ENCODE measurements at regions not wholly inside any gene's neighbourhood (a gene's known extent, or its start where the extent isn't known, plus 50 kb on each side); places are given as distances from the start of the nearest gene placed in this dataset.

DNA sequence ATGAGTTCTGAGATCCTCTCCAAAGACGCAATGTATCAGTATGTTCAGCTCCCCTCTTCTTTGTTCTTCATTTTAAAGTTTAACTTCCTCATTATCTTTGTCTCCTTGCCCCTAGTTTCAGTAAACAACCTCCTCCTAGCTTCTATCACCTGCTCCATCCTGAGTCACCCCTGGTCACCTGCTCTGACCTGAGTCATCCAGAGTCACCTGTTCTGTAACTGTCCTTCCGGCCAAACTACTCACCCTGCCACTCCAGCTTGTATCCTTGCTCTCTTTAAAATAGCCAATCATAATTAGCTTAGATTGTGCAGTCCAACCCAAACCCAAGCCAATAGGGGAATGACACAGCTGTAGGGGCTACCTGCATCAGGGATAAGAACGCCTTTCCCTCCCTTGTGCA is 332.0 kb downstream of the OLFM3 start:
- H3K4me3 ChIP-seq (ENCODE audit: low read length): no peak overlapping the region
- TF ChIP-seq, protein P1, sequence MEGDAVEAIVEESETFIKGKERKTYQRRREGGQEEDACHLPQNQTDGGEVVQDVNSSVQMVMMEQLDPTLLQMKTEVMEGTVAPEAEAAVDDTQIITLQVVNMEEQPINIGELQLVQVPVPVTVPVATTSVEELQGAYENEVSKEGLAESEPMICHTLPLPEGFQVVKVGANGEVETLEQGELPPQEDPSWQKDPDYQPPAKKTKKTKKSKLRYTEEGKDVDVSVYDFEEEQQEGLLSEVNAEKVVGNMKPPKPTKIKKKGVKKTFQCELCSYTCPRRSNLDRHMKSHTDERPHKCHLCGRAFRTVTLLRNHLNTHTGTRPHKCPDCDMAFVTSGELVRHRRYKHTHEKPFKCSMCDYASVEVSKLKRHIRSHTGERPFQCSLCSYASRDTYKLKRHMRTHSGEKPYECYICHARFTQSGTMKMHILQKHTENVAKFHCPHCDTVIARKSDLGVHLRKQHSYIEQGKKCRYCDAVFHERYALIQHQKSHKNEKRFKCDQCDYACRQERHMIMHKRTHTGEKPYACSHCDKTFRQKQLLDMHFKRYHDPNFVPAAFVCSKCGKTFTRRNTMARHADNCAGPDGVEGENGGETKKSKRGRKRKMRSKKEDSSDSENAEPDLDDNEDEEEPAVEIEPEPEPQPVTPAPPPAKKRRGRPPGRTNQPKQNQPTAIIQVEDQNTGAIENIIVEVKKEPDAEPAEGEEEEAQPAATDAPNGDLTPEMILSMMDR (IDR thresholded peaks at IDR 0.05; ENCODE audit: insufficient read depth, low read depth, low read length, missing control alignments): no peak
- no peak for DNase-seq (ENCODE audit: low read depth)

DNA sequence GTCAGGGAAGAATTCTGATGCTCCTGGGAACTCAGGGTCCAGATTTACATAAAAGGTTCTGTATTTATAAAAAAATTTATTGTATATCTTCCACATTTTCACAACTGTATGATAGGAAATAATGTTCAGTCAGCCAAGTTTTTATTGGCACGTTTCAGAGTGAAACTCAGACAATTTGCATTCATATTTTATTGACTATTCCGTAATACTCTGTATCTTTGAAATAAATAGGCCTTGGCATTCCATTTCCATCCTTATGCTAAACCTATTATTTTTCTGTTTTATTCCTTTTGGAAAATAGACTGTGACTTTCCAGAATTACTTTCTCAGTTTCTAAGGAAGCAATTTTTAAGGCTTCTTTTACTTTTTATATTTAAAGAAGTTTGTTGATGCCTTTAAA is 329.0 kb downstream of the OLFM3 start:
- TF ChIP-seq, protein P1 (IDR thresholded peaks at IDR 0.05; ENCODE audit: insufficient read depth, low read depth, low read length, missing control alignments): no peak
- H3K4me3 ChIP-seq (ENCODE audit: low read length): no peak overlapping the region
- DNase-seq (ENCODE audit: low read depth): no peak

DNA sequence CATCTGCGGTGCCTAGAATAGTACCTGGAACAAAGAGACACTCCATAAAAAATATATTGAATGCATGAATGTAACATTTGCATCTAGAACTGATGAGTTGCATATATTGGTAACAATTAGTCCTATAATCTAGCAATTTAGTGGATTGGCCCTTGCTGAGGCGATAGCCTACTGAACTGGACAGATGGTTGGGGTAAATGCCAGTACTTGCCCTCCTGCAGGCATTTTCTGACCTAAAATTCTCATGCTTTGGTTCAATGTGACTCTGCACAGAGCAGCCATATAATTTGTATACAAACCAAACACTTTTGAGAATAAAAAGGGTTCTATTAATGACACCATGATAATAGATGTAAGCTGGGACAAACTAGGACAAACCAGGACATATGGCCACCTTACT is 313.6 kb downstream of the OLFM3 start:
- TF ChIP-seq, protein P1 (IDR thresholded peaks at IDR 0.05; ENCODE audit: insufficient read depth, low read depth, low read length, missing control alignments): no peak
- DNase-seq (ENCODE audit: low read depth): no peak
- H3K4me3 ChIP-seq (ENCODE audit: low read length): no peak overlapping the region

DNA sequence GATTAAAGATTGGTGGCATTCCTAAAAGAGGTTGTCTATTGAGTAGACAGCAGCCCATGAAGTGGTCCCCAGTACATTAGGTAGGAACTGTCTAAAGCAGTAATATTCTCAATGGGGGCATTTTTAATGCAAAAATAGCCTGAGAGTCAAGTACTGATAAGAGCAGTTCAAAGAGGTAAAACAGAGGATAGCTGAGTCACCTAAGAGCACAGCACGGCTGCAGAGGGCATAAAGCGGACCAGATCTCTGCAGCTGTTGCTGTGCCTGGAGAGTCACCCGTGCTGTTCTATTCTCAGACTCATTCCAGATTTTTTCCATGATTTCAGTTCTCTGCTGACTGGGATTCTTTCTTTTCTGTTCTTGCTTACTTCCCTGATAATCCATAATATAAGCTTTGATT is 313.2 kb downstream of the OLFM3 start:
- TF ChIP-seq, protein P1 (IDR thresholded peaks at IDR 0.05; ENCODE audit: insufficient read depth, low read depth, low read length, missing control alignments): no peak
- H3K4me3 ChIP-seq (ENCODE audit: low read length): no peak overlapping the region
- no peak for DNase-seq (ENCODE audit: low read depth)

DNA sequence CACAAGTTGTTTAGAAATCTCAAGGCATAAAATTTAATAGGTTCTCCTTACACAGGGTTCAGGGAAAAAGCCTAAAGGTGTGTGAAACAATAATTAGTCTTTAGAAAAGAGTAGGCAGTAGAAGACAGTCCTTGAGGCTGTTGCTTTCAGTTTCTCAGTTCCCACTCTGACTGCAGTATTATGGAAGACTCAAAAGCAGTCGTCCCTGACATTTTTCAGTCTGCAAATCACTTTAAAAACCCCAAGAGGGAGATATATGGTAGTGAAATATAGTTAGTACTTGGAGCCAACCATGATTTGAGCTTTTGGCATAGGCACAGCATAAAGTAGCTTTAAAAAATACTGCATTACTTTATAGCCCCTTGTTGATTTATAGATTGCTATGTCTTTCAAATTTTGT is 299.7 kb downstream of the OLFM3 start:
- no peak for DNase-seq (ENCODE audit: low read depth)
- TF ChIP-seq, protein P1 (IDR thresholded peaks at IDR 0.05; ENCODE audit: insufficient read depth, low read depth, low read length, missing control alignments): no peak

DNA sequence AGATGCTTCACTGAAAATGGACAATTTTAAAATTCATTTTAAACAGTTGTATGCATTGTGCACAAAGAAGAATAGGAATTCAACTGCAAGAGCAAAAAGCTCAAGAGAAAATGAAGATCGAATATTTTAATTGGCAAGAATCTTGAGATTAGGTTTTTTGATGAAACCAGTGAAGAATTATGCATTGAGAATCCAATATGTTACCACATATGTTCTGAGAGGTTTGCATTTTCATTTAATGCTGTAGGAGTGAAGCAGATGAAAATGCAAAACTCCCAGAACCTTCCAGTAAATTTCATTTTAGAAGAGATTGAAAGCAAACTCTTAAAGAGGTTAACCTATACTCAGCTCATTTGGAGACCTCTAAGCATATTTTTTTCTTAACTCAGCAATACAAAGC is 298.0 kb downstream of the OLFM3 start:
- no peak for DNase-seq (ENCODE audit: low read depth)
- TF ChIP-seq, protein P1 (IDR thresholded peaks at IDR 0.05; ENCODE audit: insufficient read depth, low read depth, low read length, missing control alignments): no peak
- no peak overlapping the region for H3K4me3 ChIP-seq (ENCODE audit: low read length)

More for the DNA sequence above, 299.7 kb downstream of the OLFM3 start:
- no peak overlapping the region for H3K4me3 ChIP-seq (ENCODE audit: low read length)

DNA sequence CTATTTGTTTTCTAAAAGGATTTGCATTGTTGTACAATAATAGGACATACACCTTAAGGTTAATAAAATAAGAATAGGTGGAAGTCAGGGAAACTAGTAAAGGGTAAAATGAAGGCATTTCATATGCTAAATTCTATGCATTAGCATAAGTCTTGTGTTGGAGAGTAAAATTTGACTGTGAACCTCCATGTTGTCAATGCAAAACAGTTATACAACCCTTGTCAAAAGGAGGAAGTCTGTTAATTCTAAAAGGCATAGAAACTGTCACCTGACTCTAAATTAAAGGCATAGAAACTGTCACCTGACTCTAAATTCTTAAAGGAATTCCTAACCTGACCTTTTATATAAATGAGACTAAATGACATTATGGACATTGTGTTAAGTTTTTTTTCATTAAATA is 291.8 kb downstream of the OLFM3 start:
- TF ChIP-seq, protein P1 (IDR thresholded peaks at IDR 0.05; ENCODE audit: insufficient read depth, low read depth, low read length, missing control alignments): no peak
- H3K4me3 ChIP-seq (ENCODE audit: low read length): no peak overlapping the region
- DNase-seq (ENCODE audit: low read depth): no peak
